ENCODE measurements at regions not wholly inside any gene's neighbourhood (a gene's known extent, or its start where the extent isn't known, plus 50 kb on each side); places are given as distances from the start of the nearest gene placed in this dataset.

GRCh38 chr12:91381309-91381804 is 198.7 kb upstream of the DCN start:
- no peak for DNase-seq
- H3K27ac ChIP-seq (ENCODE audit: insufficient read depth, low read length, poor library complexity, severe bottlenecking): no peak overlapping the region
- H3K9me3 ChIP-seq (ENCODE audit: control insufficient read depth, low read length): no peaks in the 10 kb centered on the region
- H3K27me3 ChIP-seq (replicated peaks; ENCODE audit: control insufficient read depth, insufficient read depth, low read length, poor library complexity, severe bottlenecking): no peaks in the 10 kb centered on the region
- no peak overlapping the region for H3K4me3 ChIP-seq (ENCODE audit: insufficient read depth, low read depth, low read length, poor library complexity, severe bottlenecking)
- no peaks in the 10 kb centered on the region for H3K36me3 ChIP-seq (ENCODE audit: control insufficient read depth, insufficient read depth, low read length)
- H3K4me1 ChIP-seq (ENCODE audit: control insufficient read depth, insufficient read depth, low read length, poor library complexity, severe bottlenecking): peaks cover 4% of the 10 kb centered on the region

GRCh38 chr12:91380631-91381030 is 198.0 kb upstream of the DCN start:
- no peaks in the 10 kb centered on the region for H3K36me3 ChIP-seq (ENCODE audit: control insufficient read depth, insufficient read depth, low read length)
- no peak overlapping the region for H3K27ac ChIP-seq (ENCODE audit: insufficient read depth, low read length, poor library complexity, severe bottlenecking)
- H3K27me3 ChIP-seq (replicated peaks; ENCODE audit: control insufficient read depth, insufficient read depth, low read length, poor library complexity, severe bottlenecking): no peaks in the 10 kb centered on the region
- peaks cover 4% of the 10 kb centered on the region for H3K4me1 ChIP-seq (ENCODE audit: control insufficient read depth, insufficient read depth, low read length, poor library complexity, severe bottlenecking)
- DNase-seq: no peak
- H3K4me3 ChIP-seq (ENCODE audit: insufficient read depth, low read depth, low read length, poor library complexity, severe bottlenecking): no peak overlapping the region
- H3K9me3 ChIP-seq (ENCODE audit: control insufficient read depth, low read length): no peaks in the 10 kb centered on the region

GRCh38 chr12:91379051-91379775 is 196.6 kb upstream of the DCN start:
- H3K4me3 ChIP-seq (ENCODE audit: insufficient read depth, low read depth, low read length, poor library complexity, severe bottlenecking): no peak overlapping the region
- peaks cover 4% of the 10 kb centered on the region for H3K4me1 ChIP-seq (ENCODE audit: control insufficient read depth, insufficient read depth, low read length, poor library complexity, severe bottlenecking)
- no peaks in the 10 kb centered on the region for H3K27me3 ChIP-seq (replicated peaks; ENCODE audit: control insufficient read depth, insufficient read depth, low read length, poor library complexity, severe bottlenecking)
- DNase-seq: no peak
- H3K27ac ChIP-seq (ENCODE audit: insufficient read depth, low read length, poor library complexity, severe bottlenecking): no peak overlapping the region
- H3K36me3 ChIP-seq (ENCODE audit: control insufficient read depth, insufficient read depth, low read length): no peaks in the 10 kb centered on the region
- no peaks in the 10 kb centered on the region for H3K9me3 ChIP-seq (ENCODE audit: control insufficient read depth, low read length)

- Histone ChIP-seq H3K4me3 (ENCODE audit: insufficient read depth, low read depth, low read length, poor library complexity, severe bottlenecking) (no peak overlapping the region), H3K4me1 (ENCODE audit: control insufficient read depth, insufficient read depth, low read length, poor library complexity, severe bottlenecking) (peaks cover 4% of the 10 kb centered on the region), H3K27me3 (replicated peaks; ENCODE audit: control insufficient read depth, insufficient read depth, low read length, poor library complexity, severe bottlenecking) (no peaks in the 10 kb centered on the region), H3K27ac (ENCODE audit: insufficient read depth, low read length, poor library complexity, severe bottlenecking) (no peak overlapping the region), H3K36me3 (ENCODE audit: control insufficient read depth, insufficient read depth, low read length) (no peaks in the 10 kb centered on the region), H3K9me3 (ENCODE audit: control insufficient read depth, low read length) (no peaks in the 10 kb centered on the region)
- no peak for DNase-seq
Observed at GRCh38 chr12:91377436-91377835, 194.8 kb upstream of the DCN start.

- H3K4me1 ChIP-seq (ENCODE audit: control insufficient read depth, insufficient read depth, low read length, poor library complexity, severe bottlenecking): no peaks in the 10 kb centered on the region
Observed at GRCh38 chr12:91373086-91373485, 190.5 kb upstream of the DCN start.

GRCh38 chr12:91370086-91370868 is 187.7 kb upstream of the DCN start:
- Histone ChIP-seq H3K9me3 (ENCODE audit: control insufficient read depth, low read length) (no peaks in the 10 kb centered on the region), H3K4me1 (ENCODE audit: control insufficient read depth, insufficient read depth, low read length, poor library complexity, severe bottlenecking) (no peaks in the 10 kb centered on the region), H3K27ac (ENCODE audit: insufficient read depth, low read length, poor library complexity, severe bottlenecking) (no peak overlapping the region), H3K4me3 (ENCODE audit: insufficient read depth, low read depth, low read length, poor library complexity, severe bottlenecking) (no peak overlapping the region), H3K27me3 (replicated peaks; ENCODE audit: control insufficient read depth, insufficient read depth, low read length, poor library complexity, severe bottlenecking) (no peaks in the 10 kb centered on the region), H3K36me3 (ENCODE audit: control insufficient read depth, insufficient read depth, low read length) (no peaks in the 10 kb centered on the region)
- no peak for DNase-seq

More at GRCh38 chr12:91373086-91373485, 190.5 kb upstream of the DCN start:
- no peaks in the 10 kb centered on the region for H3K27me3 ChIP-seq (replicated peaks; ENCODE audit: control insufficient read depth, insufficient read depth, low read length, poor library complexity, severe bottlenecking)
- no peak overlapping the region for H3K27ac ChIP-seq (ENCODE audit: insufficient read depth, low read length, poor library complexity, severe bottlenecking)
- no peaks in the 10 kb centered on the region for H3K9me3 ChIP-seq (ENCODE audit: control insufficient read depth, low read length)
- no peak overlapping the region for H3K4me3 ChIP-seq (ENCODE audit: insufficient read depth, low read depth, low read length, poor library complexity, severe bottlenecking)
- no peaks in the 10 kb centered on the region for H3K36me3 ChIP-seq (ENCODE audit: control insufficient read depth, insufficient read depth, low read length)
- DNase-seq: no peak

GRCh38 chr12:91368613-91369012 is 186.0 kb upstream of the DCN start:
- DNase-seq: no peak
- Histone ChIP-seq H3K4me1 (ENCODE audit: control insufficient read depth, insufficient read depth, low read length, poor library complexity, severe bottlenecking) (no peaks in the 10 kb centered on the region), H3K27me3 (replicated peaks; ENCODE audit: control insufficient read depth, insufficient read depth, low read length, poor library complexity, severe bottlenecking) (no peaks in the 10 kb centered on the region)

GRCh38 chr12:91367234-91367849 is 184.7 kb upstream of the DCN start:
- Histone ChIP-seq H3K27me3 (replicated peaks; ENCODE audit: control insufficient read depth, insufficient read depth, low read length, poor library complexity, severe bottlenecking) (no peaks in the 10 kb centered on the region), H3K27ac (ENCODE audit: insufficient read depth, low read length, poor library complexity, severe bottlenecking) (no peak overlapping the region), H3K9me3 (ENCODE audit: control insufficient read depth, low read length) (no peaks in the 10 kb centered on the region), H3K4me1 (ENCODE audit: control insufficient read depth, insufficient read depth, low read length, poor library complexity, severe bottlenecking) (no peaks in the 10 kb centered on the region), H3K36me3 (ENCODE audit: control insufficient read depth, insufficient read depth, low read length) (no peaks in the 10 kb centered on the region), H3K4me3 (ENCODE audit: insufficient read depth, low read depth, low read length, poor library complexity, severe bottlenecking) (no peak overlapping the region)
- no peak for DNase-seq

More at GRCh38 chr12:91368613-91369012, 186.0 kb upstream of the DCN start:
- no peak overlapping the region for H3K27ac ChIP-seq (ENCODE audit: insufficient read depth, low read length, poor library complexity, severe bottlenecking)
- no peaks in the 10 kb centered on the region for H3K36me3 ChIP-seq (ENCODE audit: control insufficient read depth, insufficient read depth, low read length)
- no peaks in the 10 kb centered on the region for H3K9me3 ChIP-seq (ENCODE audit: control insufficient read depth, low read length)
- no peak overlapping the region for H3K4me3 ChIP-seq (ENCODE audit: insufficient read depth, low read depth, low read length, poor library complexity, severe bottlenecking)

- no peak for DNase-seq
- Histone ChIP-seq H3K4me1 (ENCODE audit: control insufficient read depth, insufficient read depth, low read length, poor library complexity, severe bottlenecking) (no peaks in the 10 kb centered on the region), H3K36me3 (ENCODE audit: control insufficient read depth, insufficient read depth, low read length) (no peaks in the 10 kb centered on the region), H3K27me3 (replicated peaks; ENCODE audit: control insufficient read depth, insufficient read depth, low read length, poor library complexity, severe bottlenecking) (no peaks in the 10 kb centered on the region), H3K27ac (ENCODE audit: insufficient read depth, low read length, poor library complexity, severe bottlenecking) (no peak overlapping the region), H3K4me3 (ENCODE audit: insufficient read depth, low read depth, low read length, poor library complexity, severe bottlenecking) (no peak overlapping the region), H3K9me3 (ENCODE audit: control insufficient read depth, low read length) (no peaks in the 10 kb centered on the region)
Observed at GRCh38 chr12:91364471-91365184, 182.0 kb upstream of the DCN start.
